Muscle of arm (tissue), 1 donor: ENCODE measurements at regions not wholly inside any gene's neighbourhood (a gene's known extent, or its start where the extent isn't known, plus 50 kb on each side); places are given as distances from the start of the nearest gene placed in this dataset.

Experiments
- DNase-seq: peaks from one replicate; pipeline ENCODE4 v3.0.0-alpha.2; 2013

DNA sequence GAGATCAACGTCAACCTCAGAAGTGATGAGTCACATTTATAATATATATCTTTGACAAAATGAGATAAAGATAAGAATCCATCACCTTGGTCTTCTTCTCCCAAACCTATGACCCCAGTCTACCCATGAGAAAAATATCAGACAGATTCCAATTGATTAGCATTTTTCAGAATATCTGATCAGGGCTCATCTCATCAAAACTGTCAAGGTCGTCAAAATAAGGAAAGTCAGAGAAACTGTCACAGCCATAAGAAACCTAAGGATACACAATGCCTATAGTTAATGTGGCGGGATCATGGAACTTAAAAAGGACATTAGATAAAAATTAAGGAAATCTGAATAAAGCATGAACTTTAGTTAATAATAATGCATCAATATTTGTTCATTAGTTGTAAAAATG lies 374.1 kb downstream of the FAT4 start:
- no peak for DNase-seq

DNA sequence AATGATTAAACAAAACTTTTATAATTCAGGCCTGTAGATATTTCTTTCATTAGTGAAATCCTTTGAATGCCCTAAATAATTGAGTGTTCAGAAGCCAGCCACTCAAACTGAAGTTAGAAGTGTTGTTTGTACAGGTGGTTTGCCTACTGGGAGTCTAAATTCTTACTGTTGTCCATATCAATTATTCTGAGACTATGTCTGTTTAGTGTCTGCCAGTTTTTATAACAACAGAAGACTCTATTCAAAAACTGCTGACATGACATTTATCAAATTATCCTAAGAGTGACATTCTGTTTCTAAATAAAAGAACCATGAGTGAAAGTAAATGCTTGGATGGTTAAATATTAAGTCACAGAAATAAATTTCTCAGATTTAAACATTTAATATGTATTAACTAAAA lies 375.1 kb downstream of the FAT4 start:
- no peak for DNase-seq

DNA sequence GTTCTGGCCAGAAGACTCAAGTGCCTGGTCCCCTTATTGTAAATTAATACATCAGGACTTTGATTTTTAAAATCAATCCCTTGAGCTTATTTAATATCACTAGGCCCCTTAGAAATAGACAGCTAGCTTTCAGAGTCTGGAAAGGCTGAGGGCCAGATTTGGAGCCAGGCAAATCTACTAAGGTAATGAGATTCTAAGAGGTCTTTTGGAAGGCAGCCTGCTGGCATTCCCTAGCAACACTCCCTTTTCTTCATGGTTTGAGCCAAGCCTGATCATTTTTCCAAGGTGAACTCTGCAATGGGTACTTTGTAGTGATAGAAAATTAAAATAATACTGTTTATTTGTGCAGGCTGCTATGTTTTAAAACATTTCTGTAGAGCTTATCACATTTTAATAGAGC lies 378.5 kb downstream of the FAT4 start:
- no peak for DNase-seq

DNA sequence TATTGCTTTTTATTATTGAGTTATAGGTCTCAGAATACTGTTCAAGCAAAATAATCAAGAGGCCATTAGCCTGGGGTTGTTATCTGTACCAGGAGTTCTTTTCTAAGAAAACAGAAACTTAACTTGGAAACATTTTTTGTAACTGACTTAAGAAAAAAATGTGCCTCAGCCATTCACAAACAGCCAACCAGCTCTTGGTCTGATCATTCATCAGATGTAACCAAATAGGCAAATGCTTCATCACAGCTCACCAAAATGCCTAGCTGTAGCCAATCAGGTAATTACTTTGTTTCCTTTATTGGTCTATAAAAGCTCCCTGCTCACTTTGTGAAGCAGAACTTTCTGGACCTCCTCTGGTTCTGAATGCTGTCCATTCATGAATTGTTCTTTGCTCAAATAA lies 387.7 kb downstream of the FAT4 start:
- no peak for DNase-seq

DNA sequence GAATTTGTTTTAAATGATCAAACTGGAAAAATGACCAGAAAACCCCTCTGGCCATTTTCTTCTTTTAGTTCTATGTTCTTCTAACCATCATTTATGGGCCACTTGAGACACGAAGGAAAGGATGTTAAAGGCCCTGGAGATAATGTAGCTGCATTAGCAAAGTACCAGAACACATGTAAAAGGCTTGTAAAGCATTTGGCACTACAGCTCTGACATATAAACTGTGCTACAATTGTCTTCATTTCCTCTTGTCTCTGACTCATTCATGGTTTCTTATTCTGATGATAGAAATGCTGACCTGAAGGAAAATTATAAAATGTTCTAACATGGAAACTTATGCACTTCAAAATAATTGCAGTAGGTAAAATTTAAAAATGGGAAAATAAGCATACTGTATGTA lies 388.7 kb downstream of the FAT4 start:
- no peak for DNase-seq

DNA sequence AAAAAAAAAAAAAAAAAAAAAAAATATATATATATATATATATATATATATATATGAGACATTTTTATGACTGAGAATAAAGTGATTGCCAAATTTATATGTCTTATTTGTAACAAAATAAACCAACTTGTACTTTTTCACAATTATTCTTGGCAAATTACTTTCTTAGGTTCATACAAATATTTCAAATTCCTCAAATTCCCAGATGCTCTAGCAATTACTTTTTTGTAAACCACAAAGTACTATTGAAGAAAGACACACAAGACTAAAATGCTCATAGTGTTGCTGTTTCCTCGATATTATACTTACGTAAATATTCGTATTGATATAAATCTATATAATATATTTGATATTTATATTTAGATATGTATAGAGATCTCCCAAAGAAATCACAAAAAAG lies 390.0 kb downstream of the FAT4 start:
- no peak for DNase-seq

DNA sequence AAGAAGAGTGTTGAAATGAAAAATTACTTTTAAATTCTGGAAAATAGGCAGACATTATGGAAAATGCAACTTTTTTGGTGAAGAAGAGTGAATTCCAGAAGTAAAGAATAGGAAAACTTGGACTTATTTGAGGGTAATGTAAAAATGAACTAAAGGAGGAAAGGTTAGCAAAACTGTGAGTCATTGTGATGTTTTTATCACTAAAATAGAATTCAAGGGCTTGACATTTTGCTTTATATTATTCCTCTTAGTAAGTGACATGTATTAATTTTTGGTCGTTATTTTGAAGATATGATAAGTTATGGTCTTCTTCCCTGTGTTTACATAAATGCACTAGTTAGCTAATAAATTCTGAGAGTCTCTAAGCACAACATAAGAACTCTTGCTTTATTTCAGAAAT lies 390.9 kb downstream of the FAT4 start:
- DNase-seq: no peak

DNA sequence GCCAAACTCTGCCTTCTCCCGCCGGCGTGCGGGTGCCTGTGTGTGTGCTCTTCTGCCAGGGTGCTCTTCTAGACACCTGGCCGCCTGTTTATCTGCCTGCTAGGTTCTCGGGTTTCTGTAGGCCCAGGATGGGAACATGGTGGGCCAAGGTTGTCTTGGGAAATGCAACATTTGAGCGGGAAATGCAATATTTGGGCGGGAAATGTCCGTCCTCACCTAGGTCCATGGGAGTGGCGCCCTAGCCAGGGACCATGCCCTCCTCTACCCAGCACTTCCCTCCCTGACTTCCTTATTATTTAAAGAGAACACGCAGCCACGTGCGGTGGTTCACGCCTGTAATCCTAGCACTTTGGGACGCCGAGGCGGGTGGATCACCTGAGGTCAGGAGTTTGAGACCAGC lies 392.6 kb downstream of the FAT4 start:
- DNase-seq: no peak

DNA sequence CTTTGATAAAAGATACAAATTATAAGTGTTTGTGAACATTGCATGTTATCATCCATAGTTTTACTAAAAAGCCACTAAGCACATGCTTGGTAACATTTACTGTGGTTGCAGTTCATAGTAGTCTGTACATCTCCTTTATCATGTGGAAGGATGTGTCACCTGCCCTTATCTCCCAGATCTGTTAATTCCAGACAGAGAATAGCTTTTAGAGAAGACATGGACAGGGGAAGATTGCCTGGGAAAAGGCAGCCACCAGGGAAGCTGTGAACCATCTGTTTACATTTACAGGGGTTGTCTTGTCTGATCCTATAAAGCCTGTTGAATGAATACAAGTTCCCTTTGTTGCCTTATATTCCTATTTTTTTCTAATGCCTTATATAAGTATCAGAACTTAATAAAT lies 396.0 kb downstream of the FAT4 start:
- no peak for DNase-seq

DNA sequence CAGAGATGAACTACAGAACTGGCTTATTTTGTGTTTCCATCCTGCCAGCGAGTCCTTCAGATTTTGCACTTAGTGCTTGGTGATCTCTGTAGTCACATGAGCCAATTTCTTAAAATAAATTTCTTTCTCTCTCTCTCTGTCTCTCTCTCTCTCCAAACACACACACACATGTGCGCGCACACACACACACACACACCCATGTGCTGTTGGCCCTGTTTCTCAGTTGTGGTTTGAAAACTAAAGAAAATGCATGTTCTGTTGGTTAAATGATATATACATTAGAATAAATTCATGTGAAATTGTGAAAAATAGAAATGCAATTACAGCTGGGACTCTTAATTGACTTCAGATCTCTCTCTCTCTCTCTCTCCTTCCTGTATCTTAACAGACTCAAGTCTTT lies 399.3 kb downstream of the FAT4 start:
- DNase-seq: no peak

DNA sequence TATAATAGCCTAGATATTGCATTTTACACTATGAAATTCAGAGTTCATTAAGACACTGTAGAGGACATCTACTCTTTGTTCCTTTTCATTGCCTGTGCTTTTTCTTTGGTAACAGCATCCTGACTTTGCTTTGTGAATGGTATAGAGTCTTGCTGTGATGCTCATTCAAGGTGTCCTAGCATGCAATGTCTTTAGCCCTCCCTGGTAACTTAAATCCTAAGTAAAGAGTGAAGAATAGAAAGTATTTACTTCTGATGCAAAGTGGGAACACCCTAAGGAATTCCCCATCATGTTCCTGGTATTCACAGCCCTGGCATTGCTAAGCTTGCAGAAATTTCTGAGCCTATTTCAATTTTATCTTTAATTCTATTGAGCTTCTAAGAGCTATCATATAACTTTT lies 400.1 kb downstream of the FAT4 start:
- no peak for DNase-seq

DNA sequence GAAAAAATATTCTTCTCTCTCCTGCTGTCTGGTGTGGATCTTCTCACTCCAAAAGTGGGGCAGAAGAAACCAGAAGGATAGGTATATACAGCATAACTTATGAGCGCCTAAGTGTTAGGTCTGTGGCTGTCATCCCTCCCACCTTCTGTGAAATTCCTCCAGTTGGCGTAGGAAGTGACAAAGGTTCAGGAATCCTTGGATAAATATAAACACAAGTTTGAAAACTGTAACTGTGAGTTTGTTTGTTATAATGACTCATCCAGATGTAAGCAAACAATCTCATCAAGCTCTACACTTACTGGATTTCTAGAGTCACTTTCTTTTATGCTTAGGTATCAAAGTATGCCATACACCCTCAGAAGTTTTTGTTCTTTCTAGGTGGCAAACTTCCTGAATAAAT lies 405.2 kb downstream of the FAT4 start:
- DNase-seq: no peak

DNA sequence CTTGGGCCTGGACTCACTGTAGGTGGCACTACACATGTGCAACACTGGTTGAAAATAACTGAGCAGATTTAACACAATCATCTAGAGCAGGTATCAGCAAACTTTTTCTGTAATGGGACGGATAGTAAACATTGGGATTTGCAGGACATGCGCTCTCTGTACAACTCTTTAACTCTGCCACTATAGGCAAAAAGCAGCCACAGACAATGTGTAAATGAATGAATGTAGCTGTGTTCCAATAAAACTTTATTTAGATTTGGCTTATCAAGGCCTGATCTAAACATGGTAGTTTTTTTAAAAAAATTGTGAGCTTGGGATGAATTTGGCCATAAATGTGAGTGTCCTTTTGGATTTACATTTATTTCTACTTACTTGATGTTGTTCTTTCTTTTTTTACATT lies 407.3 kb downstream of the FAT4 start:
- no peak for DNase-seq

DNA sequence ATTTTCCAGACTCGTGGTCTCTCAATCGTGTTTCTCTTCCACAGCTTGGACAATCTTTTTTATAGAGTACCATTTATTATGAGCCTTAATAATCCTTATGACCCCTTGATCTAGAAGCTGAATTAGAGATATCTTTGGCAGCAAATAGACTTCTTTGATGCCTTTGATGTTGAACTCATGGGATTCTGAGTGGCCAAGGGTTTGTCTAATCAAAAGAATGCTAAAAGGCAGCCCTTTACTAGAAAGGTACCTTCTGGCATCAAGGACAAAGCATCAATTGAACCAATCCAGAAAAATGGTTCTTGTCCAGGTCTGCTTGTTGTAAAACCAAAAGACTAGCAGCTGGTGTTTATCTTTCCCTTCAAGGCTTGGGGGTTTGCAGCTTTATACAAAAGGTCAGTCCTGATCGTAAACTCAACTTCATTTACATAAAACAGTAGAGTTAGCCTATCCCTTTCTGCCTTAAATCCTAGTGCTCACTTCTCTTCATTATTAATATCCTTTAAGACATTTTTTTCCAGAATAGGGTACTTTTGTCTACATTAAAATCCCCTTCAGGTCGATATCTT lies 411.3 kb downstream of the FAT4 start:
- no peak for DNase-seq

DNA sequence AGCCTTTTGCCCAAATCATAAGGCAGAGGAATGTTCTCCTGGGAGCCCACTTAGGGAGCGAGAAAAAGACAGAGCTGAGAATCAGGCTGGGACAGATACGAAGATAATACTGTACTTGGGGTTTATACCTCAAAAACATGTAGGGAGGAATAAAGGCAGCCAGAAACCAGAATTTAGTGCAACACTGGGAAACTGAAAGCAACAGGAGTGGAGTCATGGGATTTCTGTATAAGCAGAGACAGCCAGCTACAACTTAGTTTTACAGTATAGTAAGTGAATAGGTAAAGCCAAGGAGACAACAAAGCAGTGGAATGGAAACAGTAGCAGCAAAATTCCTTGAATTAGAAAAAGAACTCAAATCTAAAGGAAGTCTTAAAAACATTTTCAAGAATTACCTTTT lies 413.2 kb downstream of the FAT4 start:
- DNase-seq: no peak

DNA sequence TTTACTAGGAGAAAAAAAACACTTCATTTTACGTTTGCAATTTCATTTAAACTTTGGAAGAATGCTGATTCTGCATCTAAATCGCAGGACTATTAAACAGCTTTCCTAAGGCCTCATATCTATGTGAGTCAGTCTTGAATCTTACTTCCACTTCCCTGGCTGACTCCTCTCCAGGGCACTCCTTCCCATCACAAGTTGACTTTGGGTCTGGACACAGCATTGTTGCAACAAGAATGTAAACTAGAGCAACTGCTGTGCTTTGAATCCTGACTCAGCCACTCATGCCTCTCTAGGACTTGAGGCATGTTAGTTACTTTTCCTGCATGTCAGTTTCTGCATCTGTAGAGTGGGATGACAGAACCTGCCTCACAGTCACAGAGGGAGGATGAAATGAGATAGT lies 413.8 kb downstream of the FAT4 start:
- DNase-seq: no peak

DNA sequence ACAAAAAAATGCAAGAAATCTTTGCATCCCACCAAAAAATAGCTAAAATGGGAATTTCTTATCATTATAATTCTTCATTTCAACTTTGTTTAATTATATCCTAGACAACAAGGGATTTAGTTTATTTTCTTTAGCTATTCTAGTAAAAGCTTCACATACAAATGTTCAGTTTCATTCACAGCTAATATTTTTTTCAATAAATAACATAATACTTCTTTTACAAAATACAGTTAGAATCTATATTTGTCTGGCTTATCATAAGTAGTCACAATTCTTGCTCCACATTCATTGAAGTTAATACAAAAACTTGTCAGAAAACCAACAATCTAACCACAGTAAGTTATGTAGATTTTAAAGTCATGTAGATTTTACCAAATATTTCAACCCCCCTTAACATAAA lies 414.4 kb downstream of the FAT4 start:
- DNase-seq: no peak

DNA sequence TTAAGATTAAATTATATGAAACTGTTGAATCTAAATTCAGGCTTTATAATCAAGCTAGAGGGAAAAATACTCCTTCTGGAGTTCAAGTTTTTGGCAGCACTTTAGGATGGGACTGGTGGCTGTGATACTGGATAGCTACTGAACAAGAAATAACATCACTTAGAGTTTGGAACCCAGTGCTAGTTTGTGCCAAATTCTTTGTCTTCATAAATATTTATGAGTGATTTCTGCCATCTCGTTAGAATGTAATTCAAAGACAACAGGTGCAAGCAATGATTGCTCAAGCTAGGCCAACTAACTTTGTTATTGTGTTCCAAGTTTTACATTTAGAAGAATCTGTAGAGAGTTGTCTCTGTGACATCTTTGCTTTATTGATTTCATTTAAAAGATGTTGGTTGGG lies 417.9 kb downstream of the FAT4 start:
- no peak for DNase-seq

DNA sequence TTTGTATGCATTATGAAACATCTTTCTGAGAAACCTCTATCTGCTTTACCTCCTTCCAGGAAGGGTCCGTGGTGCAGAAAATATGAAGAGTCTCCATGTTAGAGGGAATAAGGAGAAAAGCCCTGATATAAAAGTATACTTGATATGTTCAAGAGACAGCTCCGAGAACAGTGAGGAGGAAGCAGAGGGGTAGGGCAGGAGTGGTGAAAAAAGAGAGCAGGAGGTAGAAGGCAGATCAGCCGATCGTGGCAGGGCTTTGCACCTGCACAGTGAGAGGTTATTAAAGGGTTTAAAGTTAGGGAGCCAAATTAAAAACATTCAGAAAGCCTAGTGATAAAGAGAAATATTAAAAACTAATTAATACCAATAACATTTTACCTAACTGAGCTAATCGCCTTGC lies 419.7 kb downstream of the FAT4 start:
- DNase-seq: no peak

DNA sequence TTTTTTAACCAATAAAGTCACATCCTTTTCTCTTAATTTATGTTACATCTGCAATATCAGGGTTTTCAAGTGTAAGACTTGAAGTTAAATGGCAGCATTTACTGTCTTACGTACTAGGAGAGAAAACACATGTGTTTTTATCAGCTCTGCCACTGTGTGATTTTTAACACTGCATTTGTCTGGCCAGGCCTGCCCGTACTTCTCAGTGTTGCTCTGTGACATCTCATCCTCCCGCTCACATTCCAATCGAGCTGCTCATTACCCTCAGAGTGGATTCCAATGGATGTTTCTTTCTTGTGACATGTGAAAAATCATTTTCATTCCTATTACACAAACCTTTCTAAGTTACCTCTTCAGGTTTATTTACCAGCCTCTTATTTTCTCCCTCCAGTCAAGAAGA lies 420.3 kb downstream of the FAT4 start:
- DNase-seq: no peak

DNA sequence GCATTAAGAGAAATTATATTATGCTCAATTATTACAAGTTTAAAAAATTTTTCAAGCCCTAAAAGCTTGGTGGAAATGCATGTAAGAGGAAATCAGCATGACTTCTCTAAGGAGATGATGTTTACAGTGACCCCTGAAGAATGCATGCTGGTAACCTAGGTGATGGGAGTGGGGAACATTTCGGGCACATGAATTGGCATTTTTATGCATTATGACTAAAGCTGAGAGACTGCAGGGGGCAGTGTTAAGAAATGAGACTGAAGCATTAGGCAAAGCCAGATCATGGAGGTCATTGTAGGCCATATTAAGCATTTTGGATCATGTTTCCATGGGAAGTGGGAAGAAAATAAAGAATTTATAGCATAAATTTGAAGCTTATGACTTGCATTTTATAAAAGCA lies 421.3 kb downstream of the FAT4 start:
- DNase-seq: no peak

DNA sequence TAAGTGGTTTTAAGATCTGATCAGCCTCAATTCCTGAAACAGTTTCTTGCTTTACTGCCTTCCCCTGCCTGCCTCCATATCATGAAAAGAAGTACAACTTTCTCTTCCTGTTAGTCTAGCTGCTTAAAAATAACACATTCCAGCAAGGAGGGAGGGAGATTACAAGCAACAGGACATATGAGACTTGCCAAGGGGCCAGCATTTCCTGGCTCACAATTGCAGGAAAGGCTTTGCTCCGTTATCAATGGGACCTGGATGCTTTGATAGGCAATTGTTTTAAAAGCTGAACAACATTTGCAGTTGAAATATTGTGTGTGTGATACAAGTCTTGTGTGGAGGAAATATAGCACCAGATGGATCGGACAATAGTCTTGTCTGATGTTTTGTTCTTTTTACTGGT lies 425.0 kb downstream of the FAT4 start:
- no peak for DNase-seq

DNA sequence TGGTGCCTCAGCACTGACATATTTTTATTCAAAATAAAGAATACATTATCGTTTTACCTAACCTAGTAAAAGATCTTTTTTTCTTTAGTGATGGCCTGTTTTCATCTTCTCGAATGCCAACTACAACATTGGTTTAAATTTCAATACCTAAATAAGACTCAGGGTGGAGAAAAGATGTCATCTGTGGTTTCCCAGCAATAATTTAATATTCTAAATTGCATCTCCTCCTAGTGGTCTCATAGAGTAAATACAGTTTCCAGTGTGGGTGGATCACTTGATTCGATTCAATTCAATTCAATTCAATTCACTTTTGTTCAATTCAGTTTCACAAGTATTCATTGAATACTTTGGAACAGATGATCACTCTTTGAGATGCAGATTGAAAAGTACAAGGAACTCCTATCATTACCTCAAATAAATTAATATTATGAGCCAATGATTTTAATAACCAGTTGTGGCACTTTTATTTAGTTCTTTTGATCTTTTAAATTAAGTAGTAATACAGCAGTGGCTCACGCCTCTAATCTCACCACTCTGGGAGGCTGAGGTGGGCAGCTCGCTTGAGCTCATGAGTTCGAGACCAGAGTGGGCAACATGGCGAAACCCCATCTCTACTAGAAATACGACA lies 427.2 kb downstream of the FAT4 start:
- DNase-seq: no peak

DNA sequence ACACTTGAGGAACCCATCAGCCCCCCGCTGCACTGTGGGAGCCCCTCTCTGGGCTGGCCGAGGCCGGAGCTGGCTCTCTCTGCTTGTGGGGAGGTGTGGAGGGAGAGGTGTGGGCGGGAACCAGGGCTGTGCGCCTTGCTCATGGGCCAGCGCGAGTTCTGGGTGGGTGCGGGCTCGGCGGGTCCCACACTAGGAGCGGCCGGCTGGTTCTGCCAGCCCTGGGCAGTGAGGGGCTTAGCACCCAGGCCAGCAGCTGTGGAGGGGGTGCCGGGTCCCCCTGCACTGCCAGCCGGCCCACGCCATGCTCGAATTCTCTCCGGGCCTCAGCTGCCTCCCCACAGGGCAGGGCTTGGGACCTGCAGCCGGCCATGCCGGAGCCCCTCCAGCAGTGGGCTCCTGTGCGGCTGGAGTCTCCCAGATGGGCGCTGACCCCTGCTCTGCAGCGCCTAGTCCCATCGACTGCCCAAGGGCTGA lies 430.2 kb downstream of the FAT4 start:
- DNase-seq: no peak

DNA sequence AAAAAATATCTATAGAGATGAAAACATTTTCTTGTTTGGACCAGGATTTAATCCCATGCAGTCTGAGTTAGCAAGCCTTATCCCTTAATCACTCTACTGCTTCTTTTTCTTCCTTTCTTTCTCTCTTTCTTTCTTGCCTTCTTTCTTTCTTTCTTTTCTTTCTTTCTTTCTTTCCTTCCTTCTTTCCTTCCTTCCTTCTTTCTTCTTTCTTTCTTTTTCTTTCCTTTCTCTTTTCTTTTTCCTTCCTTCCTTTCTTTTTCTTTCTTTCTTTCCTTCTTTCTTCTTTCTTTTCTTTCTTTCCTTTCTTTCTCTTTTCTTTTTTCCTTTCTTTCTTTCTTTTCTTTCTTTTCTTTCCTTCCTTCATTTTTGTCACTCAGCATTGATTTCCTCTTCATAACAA lies 434.6 kb downstream of the FAT4 start:
- DNase-seq: no peak
